ENCODE measurements at regions not wholly inside any gene's neighbourhood (a gene's known extent, or its start where the extent isn't known, plus 50 kb on each side); places are given as distances from the start of the nearest gene placed in this dataset.

- Mint-ChIP-seq H3K4me3 (no peak overlapping the region), H3K27ac (no peak overlapping the region)
Observed at GRCh38 chr21:38170704-38171682, 85.8 kb upstream of the KCNJ15 start.

GRCh38 chr21:38171723-38172344 lies 85.0 kb upstream of the KCNJ15 start:
- Mint-ChIP-seq H3K4me3 (no peak overlapping the region), H3K36me3 (no peaks in the 10 kb centered on the region), H3K4me1 (no peaks in the 10 kb centered on the region), H3K27ac (no peak overlapping the region), H3K27me3 (ENCODE audit: low read depth in 2 of 2) (peaks cover 0 to 12% of the 10 kb centered on the region in 2 donors), H3K9me3 (no peaks in the 10 kb centered on the region)
- no peak for TF ChIP-seq CTCF (IDR thresholded peaks at IDR 0.05)
- 78% methylated on average over 12 of the region's 12 CpGs for WGBS (ENCODE audit: insufficient coverage)
- intact Hi-C loops (cut with micrococcal nuclease), result no loop called here
- H3K36me3 ChIP-seq (ENCODE audit: control insufficient read depth, insufficient read depth, low read length), result no peaks in the 10 kb centered on the region
- H3K4me1 ChIP-seq (ENCODE audit: control insufficient read depth, insufficient read depth, low read length), result no peaks in the 10 kb centered on the region
- H3K27ac ChIP-seq (ENCODE audit: low read length), result no peak overlapping the region
- no peaks in the 10 kb centered on the region for H3K9me3 ChIP-seq (ENCODE audit: control insufficient read depth, insufficient read depth, low read length)
- H3K27me3 ChIP-seq (ENCODE audit: control insufficient read depth, insufficient read depth, low read length), result no peaks in the 10 kb centered on the region
- H3K4me3 ChIP-seq (ENCODE audit: low read length), result no peak overlapping the region
- DNase-seq (no peak), ATAC-seq (no peak)

More at GRCh38 chr21:38170704-38171682, 85.8 kb upstream of the KCNJ15 start:
- Histone ChIP-seq H3K4me3 (ENCODE audit: low read length) (no peak overlapping the region), H3K27ac (ENCODE audit: low read length) (no peak overlapping the region), H3K27me3 (ENCODE audit: control insufficient read depth, insufficient read depth, low read length) (no peaks in the 10 kb centered on the region), H3K9me3 (ENCODE audit: control insufficient read depth, insufficient read depth, low read length) (no peaks in the 10 kb centered on the region), H3K4me1 (ENCODE audit: control insufficient read depth, insufficient read depth, low read length) (no peaks in the 10 kb centered on the region), H3K36me3 (ENCODE audit: control insufficient read depth, insufficient read depth, low read length) (no peaks in the 10 kb centered on the region)
- no peak for TF ChIP-seq CTCF (IDR thresholded peaks at IDR 0.05)
- intact Hi-C loops (cut with micrococcal nuclease), result no loop called here
- Mint-ChIP-seq H3K9me3 (no peaks in the 10 kb centered on the region), H3K36me3 (no peaks in the 10 kb centered on the region), H3K27me3 (ENCODE audit: low read depth in 2 of 2) (peaks cover 0 to 12% of the 10 kb centered on the region in 2 donors), H3K4me1 (no peaks in the 10 kb centered on the region)
- no peak for ATAC-seq
- WGBS (ENCODE audit: insufficient coverage), result 90% methylated on average over 8 of the region's 8 CpGs
- no peak for DNase-seq

GRCh38 chr21:38173276-38174035 lies 83.3 kb upstream of the KCNJ15 start:
- Mint-ChIP-seq H3K4me1 (no peaks in the 10 kb centered on the region), H3K27me3 (ENCODE audit: low read depth in 2 of 2) (peaks cover 0 to 12% of the 10 kb centered on the region in 2 donors), H3K27ac (no peak overlapping the region), H3K9me3 (no peaks in the 10 kb centered on the region), H3K36me3 (no peaks in the 10 kb centered on the region), H3K4me3 (no peak overlapping the region)
- TF ChIP-seq CTCF (IDR thresholded peaks at IDR 0.05), result no peak
- Histone ChIP-seq H3K4me3 (ENCODE audit: low read length) (no peak overlapping the region), H3K4me1 (ENCODE audit: control insufficient read depth, insufficient read depth, low read length) (no peaks in the 10 kb centered on the region), H3K27ac (ENCODE audit: low read length) (no peak overlapping the region), H3K9me3 (ENCODE audit: control insufficient read depth, insufficient read depth, low read length) (no peaks in the 10 kb centered on the region), H3K36me3 (ENCODE audit: control insufficient read depth, insufficient read depth, low read length) (no peaks in the 10 kb centered on the region), H3K27me3 (ENCODE audit: control insufficient read depth, insufficient read depth, low read length) (no peaks in the 10 kb centered on the region)
- 80% methylated on average over 2 of the region's 3 CpGs for WGBS (ENCODE audit: insufficient coverage)
- ATAC-seq (no peak), DNase-seq (no peak)
- intact Hi-C loops (cut with micrococcal nuclease), result no loop called here

Data from natural killer cell (primary cell).